Upper lobe of left lung (tissue), 6 donors: ENCODE measurements at regions not wholly inside any gene's neighbourhood (a gene's known extent, or its start where the extent isn't known, plus 50 kb on each side); places are given as distances from the start of the nearest gene placed in this dataset.

ENCODE experiments used
- ATAC-seq, 2 donors: fragments of 200-7000 bp; cut with Tn5 transposase; one replicate each; pipeline ENCODE4 v1.9.1; 2022; ENCODE audit warnings: mild to moderate bottlenecking in 2 of 2, moderate library complexity in 2 of 2; ENCODE audit not compliant: low FRiP score in 2 of 2
- DNase-seq, 2 donors: peaks; one replicate each; pipeline ENCODE4 v3.0.0-alpha.2; 2019 to 2020
- H3K27ac ChIP-seq, 4 donors: fragments of 200-600 bp; sonication (generic); one replicate each; pipeline ENCODE4 v1.5.1; 2016 to 2019
- H3K27me3 ChIP-seq, 4 donors: fragments of 200-600 bp; sonication (generic); one replicate each; pipeline ENCODE4 v1.5.1; 2017 to 2019
- H3K36me3 ChIP-seq, 4 donors: fragments of 200-600 bp; sonication (generic); one replicate each; pipeline ENCODE4 v1.5.1; 2016 to 2019
- H3K4me1 ChIP-seq, 4 donors: fragments of 200-600 bp; sonication (generic); one replicate each; pipeline ENCODE4 v1.5.1; 2018 to 2019
- H3K4me3 ChIP-seq, 4 donors: fragments of 200-600 bp; sonication (generic); one replicate each; pipeline ENCODE4 v1.5.1; 2017 to 2019; ENCODE audit warnings: mild to moderate bottlenecking in 2 of 4, moderate library complexity in 1 of 4
- H3K9me3 ChIP-seq, 4 donors: fragments of 200-600 bp; sonication (generic); one replicate each; pipeline ENCODE4 v1.5.1; 2018 to 2019
- CTCF ChIP-seq, 6 experiments: fragments of 450-650 bp in 4 of 6; fragments of 200-600 bp in 2 of 6; sonication (generic) in 2 of 6; IDR thresholded peaks; one replicate each; pipeline ENCODE4 v1.5.1; 2016 to 2019; ENCODE audit warnings: antibody characterized with exemption in 6 of 6
- EP300 ChIP-seq, 4 donors: sonication (generic); formaldehyde crosslinking; IDR thresholded peaks; one replicate each; pipeline ENCODE4 v1.5.1; 2017; ENCODE audit warnings: antibody characterized with exemption in 4 of 4, control low read depth in 2 of 4
- POLR2A ChIP-seq, 4 donors: fragments of 450-650 bp; IDR thresholded peaks; one replicate each; pipeline ENCODE4 v1.5.1; 2016 to 2017; ENCODE audit warnings: antibody characterized with exemption in 4 of 4, mild to moderate bottlenecking in 2 of 4
- POLR2AphosphoS5 ChIP-seq, 2 donors: sonication (generic); formaldehyde crosslinking; IDR thresholded peaks; one replicate each; pipeline ENCODE4 v1.5.1; 2017; ENCODE audit warnings: antibody characterized with exemption in 2 of 2
- WGBS, 2 donors: methylation state at CpG; one replicate each; pipeline ENCODE4 v1.1.5; 2017 to 2018; 5-methylcytosine and 5-hydroxymethylcytosine counted together
- donor health status: DM: no; HTN: no; CAD: no; lungs with moderate emphysema.
- donor health status: DM: no; HTN: yes; CAD: no; lungs with severe emphysema.

GRCh38 chr3:192031941-192032340, 571.0 kb downstream of the PYDC2 start:
- H3K4me1 ChIP-seq: no peaks in the 10 kb centered on the region
- WGBS, 2 donors: 83 to 86% methylated on average over 3 of the region's 3 CpGs
- ATAC-seq: no peak
- H3K27me3 ChIP-seq: no peaks in the 10 kb centered on the region
- no peaks in the 10 kb centered on the region for H3K9me3 ChIP-seq
- H3K36me3 ChIP-seq: no peaks in the 10 kb centered on the region
- no peak overlapping the region for H3K4me3 ChIP-seq
- no peak overlapping the region for H3K27ac ChIP-seq
- DNase-seq: no peak
- TF ChIP-seq POLR2AphosphoS5 (IDR thresholded peaks at IDR 0.05) (no peak), CTCF (IDR thresholded peaks at IDR 0.05) (no peak), POLR2A (IDR thresholded peaks at IDR 0.05) (no peak), EP300 (IDR thresholded peaks at IDR 0.05) (no peak)

- Histone ChIP-seq H3K9me3 (no peaks in the 10 kb centered on the region), H3K4me3 (no peak overlapping the region), H3K4me1 (no peaks in the 10 kb centered on the region), H3K27ac (no peak overlapping the region), H3K36me3 (no peaks in the 10 kb centered on the region), H3K27me3 (no peaks in the 10 kb centered on the region)
- TF ChIP-seq CTCF (IDR thresholded peaks at IDR 0.05): no peak
- TF ChIP-seq POLR2A (IDR thresholded peaks at IDR 0.05): no peak
- TF ChIP-seq EP300 (IDR thresholded peaks at IDR 0.05): no peak
- no peak for TF ChIP-seq POLR2AphosphoS5 (IDR thresholded peaks at IDR 0.05)
- DNase-seq: no peak
- 60 to 88% methylated on average over 1 of the region's 1 CpG for WGBS, 2 donors
- no peak for ATAC-seq
These were observed 572.3 kb downstream of the PYDC2 start for GRCh38 chr3:192033246-192033645.

GRCh38 chr3:192038726-192039125, 577.8 kb downstream of the PYDC2 start:
- Histone ChIP-seq H3K27me3 (no peaks in the 10 kb centered on the region), H3K9me3 (no peaks in the 10 kb centered on the region), H3K27ac (no peak overlapping the region), H3K4me1 (no peaks in the 10 kb centered on the region), H3K36me3 (no peaks in the 10 kb centered on the region), H3K4me3 (no peak overlapping the region)
- WGBS, 2 donors: 76 to 81% methylated on average over 3 of the region's 3 CpGs
- TF ChIP-seq CTCF (IDR thresholded peaks at IDR 0.05): no peak
- no peak for TF ChIP-seq EP300 (IDR thresholded peaks at IDR 0.05)
- TF ChIP-seq POLR2A (IDR thresholded peaks at IDR 0.05): no peak
- ATAC-seq (no peak), DNase-seq (no peak)

- ATAC-seq (no peak), DNase-seq (no peak)
- Histone ChIP-seq H3K27ac (no peak overlapping the region), H3K4me1 (no peaks in the 10 kb centered on the region), H3K36me3 (no peaks in the 10 kb centered on the region), H3K9me3 (no peaks in the 10 kb centered on the region), H3K27me3 (no peaks in the 10 kb centered on the region), H3K4me3 (no peak overlapping the region)
- TF ChIP-seq POLR2AphosphoS5 (IDR thresholded peaks at IDR 0.05): no peak
- no peak for TF ChIP-seq CTCF (IDR thresholded peaks at IDR 0.05)
- no peak for TF ChIP-seq POLR2A (IDR thresholded peaks at IDR 0.05)
- TF ChIP-seq EP300 (IDR thresholded peaks at IDR 0.05): no peak
- 46 to 69% methylated on average over 5 of the region's 5 CpGs for WGBS, 2 donors
These were observed 578.6 kb downstream of the PYDC2 start for GRCh38 chr3:192039593-192039992.

- no peaks in the 10 kb centered on the region for H3K27me3 ChIP-seq
- ATAC-seq: no peak
These were observed 579.5 kb downstream of the PYDC2 start for GRCh38 chr3:192040282-192041043.

More at GRCh38 chr3:192040282-192041043, 579.5 kb downstream of the PYDC2 start:
- H3K36me3 ChIP-seq: no peaks in the 10 kb centered on the region
- H3K4me3 ChIP-seq: no peak overlapping the region
- no peak overlapping the region for H3K27ac ChIP-seq
- DNase-seq: no peak
- H3K9me3 ChIP-seq: no peaks in the 10 kb centered on the region
- WGBS, 2 donors: 83 to 87% methylated on average over 5 of the region's 5 CpGs
- no peaks in the 10 kb centered on the region for H3K4me1 ChIP-seq
- no peak for TF ChIP-seq EP300 (IDR thresholded peaks at IDR 0.05)
- no peak for TF ChIP-seq POLR2AphosphoS5 (IDR thresholded peaks at IDR 0.05)
- TF ChIP-seq POLR2A (IDR thresholded peaks at IDR 0.05): no peak
- no peak for TF ChIP-seq CTCF (IDR thresholded peaks at IDR 0.05)
